Upper lobe of right lung (tissue), 1 donor: ENCODE measurements at regions not wholly inside any gene's neighbourhood (a gene's known extent, or its start where the extent isn't known, plus 50 kb on each side); places are given as distances from the start of the nearest gene placed in this dataset.

Source experiments
- ATAC-seq: fragments of 200-7000 bp; cut with Tn5 transposase; one replicate; pipeline ENCODE4 v1.9.1; 2020; ENCODE audit warnings: mild to moderate bottlenecking, moderate library complexity
- DNase-seq: peaks from one replicate; pipeline ENCODE4 v3.0.0-alpha.2; 2020
- H3K27ac ChIP-seq: fragments of 200-600 bp; one replicate; pipeline ENCODE4 v1.8.0; 2022
- H3K27me3 ChIP-seq: fragments of 200-600 bp; one replicate; pipeline ENCODE4 v1.8.0; 2022; ENCODE audit warnings: mild to moderate bottlenecking
- H3K36me3 ChIP-seq: fragments of 200-600 bp; one replicate; pipeline ENCODE4 v1.8.0; 2022
- H3K4me1 ChIP-seq: fragments of 200-600 bp; one replicate; pipeline ENCODE4 v1.8.0; 2022
- H3K4me3 ChIP-seq: fragments of 200-600 bp; one replicate; pipeline ENCODE4 v1.8.0; 2022; ENCODE audit warnings: mild to moderate bottlenecking
- H3K9me3 ChIP-seq: fragments of 200-600 bp; one replicate; pipeline ENCODE4 v1.8.0; 2022
- intact Hi-C: fragments of 100-400 bp; cut with DNase I; formaldehyde crosslinking; loops from one replicate; pipeline ENCODE4 v1.11.0; 2022
- TF ChIP-seq, protein P1 (sequence below): fragments of 200-600 bp; IDR thresholded peaks from one replicate; pipeline ENCODE4 v1.8.0; 2022; ENCODE audit warnings: antibody characterized with exemption
- donor health status: DM: no; HTN: yes; CAD: no; lungs with severe emphysema.

DNA sequence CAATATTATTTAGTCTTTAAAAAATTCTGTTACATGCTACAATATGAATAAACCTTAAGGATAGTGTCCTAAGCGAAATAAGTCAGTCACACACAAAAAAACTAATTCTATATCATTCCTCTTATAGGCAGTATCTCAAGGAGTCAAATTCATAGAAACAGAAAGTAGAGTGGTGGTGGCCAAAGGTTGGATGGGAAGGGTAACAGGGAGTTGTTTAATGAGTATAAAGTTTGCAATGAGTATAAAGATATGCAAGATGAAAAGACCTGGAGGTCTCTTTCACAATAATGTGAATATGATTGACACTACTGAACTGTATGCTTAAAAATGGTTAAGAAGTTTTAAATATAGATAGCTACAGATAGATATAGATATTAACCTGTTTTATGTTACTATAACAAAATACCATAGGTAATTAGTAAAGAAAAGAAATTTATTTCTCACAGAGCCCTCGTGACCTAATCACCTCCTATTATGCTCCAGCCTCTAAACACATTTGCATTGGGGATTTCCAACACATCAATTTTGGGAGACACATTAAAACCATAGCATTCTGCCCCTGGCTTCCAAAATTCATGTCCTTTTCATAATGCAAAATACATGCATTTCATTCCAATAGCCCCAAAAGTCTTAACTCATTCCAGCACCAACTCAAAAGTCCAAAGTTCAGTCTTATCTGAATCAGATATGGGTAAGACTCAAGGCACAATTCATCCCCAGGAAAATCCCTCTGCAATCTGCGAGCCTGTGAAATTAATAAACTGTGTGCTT, 93.6 kb downstream of the ATPSCKMT start:
- intact Hi-C loops, result no loop called here
- Histone ChIP-seq H3K27me3 (no peaks in the 10 kb centered on the region), H3K9me3 (no peaks in the 10 kb centered on the region), H3K4me1 (no peaks in the 10 kb centered on the region), H3K4me3 (no peak overlapping the region), H3K36me3 (no peaks in the 10 kb centered on the region), H3K27ac (no peak overlapping the region)
- DNase-seq (no peak), ATAC-seq (no peak)
- TF ChIP-seq, protein P1, sequence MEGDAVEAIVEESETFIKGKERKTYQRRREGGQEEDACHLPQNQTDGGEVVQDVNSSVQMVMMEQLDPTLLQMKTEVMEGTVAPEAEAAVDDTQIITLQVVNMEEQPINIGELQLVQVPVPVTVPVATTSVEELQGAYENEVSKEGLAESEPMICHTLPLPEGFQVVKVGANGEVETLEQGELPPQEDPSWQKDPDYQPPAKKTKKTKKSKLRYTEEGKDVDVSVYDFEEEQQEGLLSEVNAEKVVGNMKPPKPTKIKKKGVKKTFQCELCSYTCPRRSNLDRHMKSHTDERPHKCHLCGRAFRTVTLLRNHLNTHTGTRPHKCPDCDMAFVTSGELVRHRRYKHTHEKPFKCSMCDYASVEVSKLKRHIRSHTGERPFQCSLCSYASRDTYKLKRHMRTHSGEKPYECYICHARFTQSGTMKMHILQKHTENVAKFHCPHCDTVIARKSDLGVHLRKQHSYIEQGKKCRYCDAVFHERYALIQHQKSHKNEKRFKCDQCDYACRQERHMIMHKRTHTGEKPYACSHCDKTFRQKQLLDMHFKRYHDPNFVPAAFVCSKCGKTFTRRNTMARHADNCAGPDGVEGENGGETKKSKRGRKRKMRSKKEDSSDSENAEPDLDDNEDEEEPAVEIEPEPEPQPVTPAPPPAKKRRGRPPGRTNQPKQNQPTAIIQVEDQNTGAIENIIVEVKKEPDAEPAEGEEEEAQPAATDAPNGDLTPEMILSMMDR, result no peak

DNA sequence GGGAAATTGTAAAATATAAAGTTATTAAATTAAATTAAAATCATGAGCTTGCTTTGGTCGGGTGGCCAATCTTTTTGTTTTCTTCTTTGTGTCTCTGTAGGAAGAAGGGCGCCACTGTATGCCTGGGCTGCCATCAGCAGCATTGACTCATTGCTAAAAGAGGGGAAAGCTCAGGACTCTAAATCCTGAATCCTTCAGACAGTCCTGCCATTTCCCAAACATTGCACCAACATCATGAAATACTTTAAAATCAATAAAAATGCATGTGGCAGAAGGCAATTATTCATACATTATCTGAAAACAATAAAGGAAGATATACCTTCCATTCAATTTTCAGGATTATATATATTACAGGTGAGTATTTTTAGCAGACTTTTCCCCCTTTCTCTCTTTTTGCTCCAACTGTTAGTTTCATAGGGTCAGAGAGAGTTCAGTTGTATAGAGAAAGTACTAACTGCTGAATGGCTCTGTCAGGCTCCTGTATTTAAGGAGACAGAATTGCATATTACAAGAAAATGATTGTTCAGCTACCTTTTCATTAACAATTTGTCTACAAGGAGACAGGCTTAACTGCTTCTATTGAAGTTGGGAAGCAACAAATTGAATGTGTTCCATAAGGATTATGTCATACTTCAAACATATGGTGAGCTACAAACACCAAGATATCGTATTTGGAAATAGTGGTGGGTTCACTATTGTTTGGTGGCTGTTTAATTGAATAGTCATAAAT, 95.7 kb downstream of the ATPSCKMT start:
- H3K27me3 ChIP-seq, result no peaks in the 10 kb centered on the region
- H3K9me3 ChIP-seq, result no peaks in the 10 kb centered on the region
- TF ChIP-seq, protein P1, result no peak
- no peaks in the 10 kb centered on the region for H3K36me3 ChIP-seq
- DNase-seq, result no peak
- intact Hi-C loops, result no loop called here
- no peak overlapping the region for H3K27ac ChIP-seq
- H3K4me3 ChIP-seq, result no peak overlapping the region
- no peak for ATAC-seq
- no peaks in the 10 kb centered on the region for H3K4me1 ChIP-seq

DNA sequence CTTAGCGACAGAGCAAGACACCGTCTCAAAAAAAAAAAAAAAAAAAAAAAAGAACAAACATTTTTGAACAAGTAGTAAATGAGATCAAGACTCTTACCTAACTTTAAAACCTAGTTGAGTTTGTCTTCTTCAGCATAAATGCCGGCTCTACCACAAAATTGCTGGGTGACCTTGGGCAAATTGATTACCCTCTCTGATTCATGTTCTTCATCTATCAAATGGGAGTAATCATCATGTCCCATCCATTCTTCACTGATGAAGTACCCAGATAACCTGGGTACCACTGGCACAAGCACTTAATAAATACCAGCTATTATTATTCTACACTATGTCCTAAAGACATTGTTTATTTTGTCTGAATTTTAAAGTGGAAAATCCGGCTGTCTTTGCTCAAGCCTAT, 96.3 kb downstream of the ATPSCKMT start:
- TF ChIP-seq, protein P1, result no peak
- no peaks in the 10 kb centered on the region for H3K36me3 ChIP-seq
- no peak for DNase-seq
- H3K27ac ChIP-seq, result no peak overlapping the region
- no peak overlapping the region for H3K4me3 ChIP-seq
- intact Hi-C loops, result no loop called here
- H3K4me1 ChIP-seq, result no peaks in the 10 kb centered on the region
- no peak for ATAC-seq
- H3K27me3 ChIP-seq, result no peaks in the 10 kb centered on the region
- H3K9me3 ChIP-seq, result no peaks in the 10 kb centered on the region

DNA sequence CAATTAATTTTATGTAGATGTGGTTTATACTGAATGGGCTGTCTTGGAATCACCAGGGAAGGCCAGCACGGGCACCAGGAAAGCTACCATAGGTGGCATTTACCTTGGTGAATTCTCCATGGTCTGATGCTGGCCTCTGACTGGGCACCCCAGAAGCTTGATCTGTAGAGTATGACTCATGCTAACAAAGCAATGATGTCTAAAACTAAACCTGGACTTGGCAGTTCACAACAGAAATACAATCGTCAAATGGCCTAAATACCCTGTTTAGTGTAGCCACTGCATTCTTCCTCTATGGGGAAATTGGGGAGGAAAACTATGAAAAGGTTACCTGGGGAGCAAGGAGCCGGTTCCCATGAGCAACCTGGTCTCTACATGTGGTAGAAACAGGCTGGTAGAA, 98.0 kb downstream of the ATPSCKMT start:
- no peaks in the 10 kb centered on the region for H3K9me3 ChIP-seq
- DNase-seq (no peak), ATAC-seq (no peak)
- no peaks in the 10 kb centered on the region for H3K36me3 ChIP-seq
- H3K27ac ChIP-seq, result no peak overlapping the region
- no peak overlapping the region for H3K4me3 ChIP-seq
- TF ChIP-seq, protein P1, result no peak
- intact Hi-C loops, result no loop called here
- H3K27me3 ChIP-seq, result no peaks in the 10 kb centered on the region
- H3K4me1 ChIP-seq, result no peaks in the 10 kb centered on the region

DNA sequence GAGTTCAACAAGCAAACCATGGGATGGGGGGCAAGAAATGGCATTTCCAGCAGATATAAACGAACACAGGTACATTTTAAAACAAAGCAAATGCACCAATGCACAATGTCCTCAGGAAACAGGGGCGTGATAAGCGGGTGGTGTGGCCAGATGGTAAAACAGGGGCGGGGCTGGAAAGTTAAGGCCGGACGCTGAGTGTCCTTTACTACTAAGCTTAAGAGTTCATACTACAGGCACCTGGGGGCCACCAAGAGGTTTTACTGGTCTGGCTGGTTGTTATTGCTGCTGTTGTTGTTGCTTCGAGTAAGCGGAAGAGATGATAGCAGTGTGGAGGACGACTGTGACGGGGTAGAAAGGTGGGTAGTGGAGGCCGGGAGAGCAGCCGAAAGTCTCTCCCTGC, 99.8 kb downstream of the ATPSCKMT start:
- no peak overlapping the region for H3K4me3 ChIP-seq
- no peaks in the 10 kb centered on the region for H3K36me3 ChIP-seq
- TF ChIP-seq, protein P1, result no peak
- no peak overlapping the region for H3K27ac ChIP-seq
- no peak for ATAC-seq
- H3K27me3 ChIP-seq, result no peaks in the 10 kb centered on the region
- intact Hi-C loops, result no loop called here
- no peak for DNase-seq
- no peaks in the 10 kb centered on the region for H3K4me1 ChIP-seq
- no peaks in the 10 kb centered on the region for H3K9me3 ChIP-seq
